ENCODE measurements at regions not wholly inside any gene's neighbourhood (a gene's known extent, or its start where the extent isn't known, plus 50 kb on each side); places are given as distances from the start of the nearest gene placed in this dataset.
A peak's percentile ranks its signal among the peaks of the same experiment; 100 is the strongest.

DNA sequence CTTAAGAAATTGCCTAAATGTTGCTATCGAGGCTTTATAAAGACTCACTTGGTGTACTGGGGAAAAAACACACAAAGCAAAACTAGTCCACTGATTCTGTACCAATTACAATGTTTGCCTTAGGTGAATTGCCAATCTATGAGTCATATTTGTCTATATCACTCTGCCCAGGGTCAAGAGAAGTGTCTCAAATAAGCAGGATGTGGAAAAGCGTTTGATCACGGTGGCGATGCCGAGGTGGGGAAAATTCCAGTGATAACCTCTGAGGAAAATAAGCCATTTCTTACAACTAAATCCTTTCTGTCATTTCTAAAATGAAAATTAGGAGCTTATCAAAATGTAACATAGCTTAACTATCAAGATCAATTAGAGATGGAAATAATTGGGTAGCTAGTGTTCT, 148.6 kb upstream of the DIO3 start (continued):
- TF ChIP-seq, protein P1, sequence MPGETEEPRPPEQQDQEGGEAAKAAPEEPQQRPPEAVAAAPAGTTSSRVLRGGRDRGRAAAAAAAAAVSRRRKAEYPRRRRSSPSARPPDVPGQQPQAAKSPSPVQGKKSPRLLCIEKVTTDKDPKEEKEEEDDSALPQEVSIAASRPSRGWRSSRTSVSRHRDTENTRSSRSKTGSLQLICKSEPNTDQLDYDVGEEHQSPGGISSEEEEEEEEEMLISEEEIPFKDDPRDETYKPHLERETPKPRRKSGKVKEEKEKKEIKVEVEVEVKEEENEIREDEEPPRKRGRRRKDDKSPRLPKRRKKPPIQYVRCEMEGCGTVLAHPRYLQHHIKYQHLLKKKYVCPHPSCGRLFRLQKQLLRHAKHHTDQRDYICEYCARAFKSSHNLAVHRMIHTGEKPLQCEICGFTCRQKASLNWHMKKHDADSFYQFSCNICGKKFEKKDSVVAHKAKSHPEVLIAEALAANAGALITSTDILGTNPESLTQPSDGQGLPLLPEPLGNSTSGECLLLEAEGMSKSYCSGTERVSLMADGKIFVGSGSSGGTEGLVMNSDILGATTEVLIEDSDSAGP (CRISPR knock-in tag; IDR thresholded peaks at IDR 0.05; ENCODE audit: borderline replicate concordance): no peak
- TF ChIP-seq ZNF383 (CRISPR knock-in tag; IDR thresholded peaks at IDR 0.05; ENCODE audit: borderline replicate concordance) (no peak), TEAD2 (CRISPR knock-in tag; IDR thresholded peaks at IDR 0.05) (no peak), ZNF256 (CRISPR knock-in tag; conservative IDR thresholded peaks at IDR 0.05) (no peak), FOXO1 (CRISPR knock-in tag; IDR thresholded peaks at IDR 0.05) (peak; percentile 79; the same call in 1 of the 2 replicates), ZNF382 (CRISPR knock-in tag; IDR thresholded peaks at IDR 0.05; ENCODE audit: borderline replicate concordance) (no peak), CENPT (CRISPR knock-in tag; IDR thresholded peaks at IDR 0.05; ENCODE audit: low read depth) (no peak), NCOA2 (CRISPR knock-in tag; IDR thresholded peaks at IDR 0.05) (peak; percentile 80), IRF2 (CRISPR knock-in tag; IDR thresholded peaks at IDR 0.05) (peak; percentile 69; the same call in 1 of the 2 replicates), SRSF4 (IDR thresholded peaks at IDR 0.05; ENCODE audit: low read depth, low read length, poor library complexity, severe bottlenecking) (no peak), ZNF670 (CRISPR knock-in tag; IDR thresholded peaks at IDR 0.05; ENCODE audit: borderline replicate concordance) (no peak), ZNF615 (CRISPR knock-in tag; IDR thresholded peaks at IDR 0.05; ENCODE audit: borderline replicate concordance) (no peak), SP4 (CRISPR knock-in tag; IDR thresholded peaks at IDR 0.05) (no peak), FOXK1 (CRISPR knock-in tag; IDR thresholded peaks at IDR 0.05; ENCODE audit: borderline replicate concordance, low read depth) (peak; percentile 73; the same call in 1 of the 2 replicates)
- TF ChIP-seq, protein P2, sequence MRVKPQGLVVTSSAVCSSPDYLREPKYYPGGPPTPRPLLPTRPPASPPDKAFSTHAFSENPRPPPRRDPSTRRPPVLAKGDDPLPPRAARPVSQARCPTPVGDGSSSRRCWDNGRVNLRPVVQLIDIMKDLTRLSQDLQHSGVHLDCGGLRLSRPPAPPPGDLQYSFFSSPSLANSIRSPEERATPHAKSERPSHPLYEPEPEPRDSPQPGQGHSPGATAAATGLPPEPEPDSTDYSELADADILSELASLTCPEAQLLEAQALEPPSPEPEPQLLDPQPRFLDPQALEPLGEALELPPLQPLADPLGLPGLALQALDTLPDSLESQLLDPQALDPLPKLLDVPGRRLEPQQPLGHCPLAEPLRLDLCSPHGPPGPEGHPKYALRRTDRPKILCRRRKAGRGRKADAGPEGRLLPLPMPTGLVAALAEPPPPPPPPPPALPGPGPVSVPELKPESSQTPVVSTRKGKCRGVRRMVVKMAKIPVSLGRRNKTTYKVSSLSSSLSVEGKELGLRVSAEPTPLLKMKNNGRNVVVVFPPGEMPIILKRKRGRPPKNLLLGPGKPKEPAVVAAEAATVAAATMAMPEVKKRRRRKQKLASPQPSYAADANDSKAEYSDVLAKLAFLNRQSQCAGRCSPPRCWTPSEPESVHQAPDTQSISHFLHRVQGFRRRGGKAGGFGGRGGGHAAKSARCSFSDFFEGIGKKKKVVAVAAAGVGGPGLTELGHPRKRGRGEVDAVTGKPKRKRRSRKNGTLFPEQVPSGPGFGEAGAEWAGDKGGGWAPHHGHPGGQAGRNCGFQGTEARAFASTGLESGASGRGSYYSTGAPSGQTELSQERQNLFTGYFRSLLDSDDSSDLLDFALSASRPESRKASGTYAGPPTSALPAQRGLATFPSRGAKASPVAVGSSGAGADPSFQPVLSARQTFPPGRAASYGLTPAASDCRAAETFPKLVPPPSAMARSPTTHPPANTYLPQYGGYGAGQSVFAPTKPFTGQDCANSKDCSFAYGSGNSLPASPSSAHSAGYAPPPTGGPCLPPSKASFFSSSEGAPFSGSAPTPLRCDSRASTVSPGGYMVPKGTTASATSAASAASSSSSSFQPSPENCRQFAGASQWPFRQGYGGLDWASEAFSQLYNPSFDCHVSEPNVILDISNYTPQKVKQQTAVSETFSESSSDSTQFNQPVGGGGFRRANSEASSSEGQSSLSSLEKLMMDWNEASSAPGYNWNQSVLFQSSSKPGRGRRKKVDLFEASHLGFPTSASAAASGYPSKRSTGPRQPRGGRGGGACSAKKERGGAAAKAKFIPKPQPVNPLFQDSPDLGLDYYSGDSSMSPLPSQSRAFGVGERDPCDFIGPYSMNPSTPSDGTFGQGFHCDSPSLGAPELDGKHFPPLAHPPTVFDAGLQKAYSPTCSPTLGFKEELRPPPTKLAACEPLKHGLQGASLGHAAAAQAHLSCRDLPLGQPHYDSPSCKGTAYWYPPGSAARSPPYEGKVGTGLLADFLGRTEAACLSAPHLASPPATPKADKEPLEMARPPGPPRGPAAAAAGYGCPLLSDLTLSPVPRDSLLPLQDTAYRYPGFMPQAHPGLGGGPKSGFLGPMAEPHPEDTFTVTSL (CRISPR knock-in tag; IDR thresholded peaks at IDR 0.05; ENCODE audit: borderline replicate concordance): peak; percentile 95; the same call in 1 of the 2 replicates
- TF ChIP-seq, protein P3, sequence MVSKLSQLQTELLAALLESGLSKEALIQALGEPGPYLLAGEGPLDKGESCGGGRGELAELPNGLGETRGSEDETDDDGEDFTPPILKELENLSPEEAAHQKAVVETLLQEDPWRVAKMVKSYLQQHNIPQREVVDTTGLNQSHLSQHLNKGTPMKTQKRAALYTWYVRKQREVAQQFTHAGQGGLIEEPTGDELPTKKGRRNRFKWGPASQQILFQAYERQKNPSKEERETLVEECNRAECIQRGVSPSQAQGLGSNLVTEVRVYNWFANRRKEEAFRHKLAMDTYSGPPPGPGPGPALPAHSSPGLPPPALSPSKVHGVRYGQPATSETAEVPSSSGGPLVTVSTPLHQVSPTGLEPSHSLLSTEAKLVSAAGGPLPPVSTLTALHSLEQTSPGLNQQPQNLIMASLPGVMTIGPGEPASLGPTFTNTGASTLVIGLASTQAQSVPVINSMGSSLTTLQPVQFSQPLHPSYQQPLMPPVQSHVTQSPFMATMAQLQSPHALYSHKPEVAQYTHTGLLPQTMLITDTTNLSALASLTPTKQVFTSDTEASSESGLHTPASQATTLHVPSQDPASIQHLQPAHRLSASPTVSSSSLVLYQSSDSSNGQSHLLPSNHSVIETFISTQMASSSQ (IDR thresholded peaks at IDR 0.05; ENCODE audit: low read depth): peak; percentile 42; the same call in 1 of the 2 replicates
- TF ChIP-seq, protein P3 (CRISPR knock-in tag; IDR thresholded peaks at IDR 0.05; ENCODE audit: borderline replicate concordance): no peak
- TF ChIP-seq, protein P4, sequence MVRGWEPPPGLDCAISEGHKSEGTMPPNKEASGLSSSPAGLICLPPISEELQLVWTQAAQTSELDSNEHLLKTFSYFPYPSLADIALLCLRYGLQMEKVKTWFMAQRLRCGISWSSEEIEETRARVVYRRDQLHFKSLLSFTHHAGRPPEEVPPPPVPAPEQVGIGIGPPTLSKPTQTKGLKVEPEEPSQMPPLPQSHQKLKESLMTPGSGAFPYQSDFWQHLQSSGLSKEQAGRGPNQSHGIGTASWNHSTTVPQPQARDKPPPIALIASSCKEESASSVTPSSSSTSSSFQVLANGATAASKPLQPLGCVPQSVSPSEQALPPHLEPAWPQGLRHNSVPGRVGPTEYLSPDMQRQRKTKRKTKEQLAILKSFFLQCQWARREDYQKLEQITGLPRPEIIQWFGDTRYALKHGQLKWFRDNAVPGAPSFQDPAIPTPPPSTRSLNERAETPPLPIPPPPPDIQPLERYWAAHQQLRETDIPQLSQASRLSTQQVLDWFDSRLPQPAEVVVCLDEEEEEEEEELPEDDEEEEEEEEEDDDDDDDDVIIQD (CRISPR knock-in tag; IDR thresholded peaks at IDR 0.05; ENCODE audit: low read depth): peak; percentile 48; the same call in 1 of the 2 replicates
